ENCODE measurements at regions not wholly inside any gene's neighbourhood (a gene's known extent, or its start where the extent isn't known, plus 50 kb on each side); places are given as distances from the start of the nearest gene placed in this dataset.

DNA sequence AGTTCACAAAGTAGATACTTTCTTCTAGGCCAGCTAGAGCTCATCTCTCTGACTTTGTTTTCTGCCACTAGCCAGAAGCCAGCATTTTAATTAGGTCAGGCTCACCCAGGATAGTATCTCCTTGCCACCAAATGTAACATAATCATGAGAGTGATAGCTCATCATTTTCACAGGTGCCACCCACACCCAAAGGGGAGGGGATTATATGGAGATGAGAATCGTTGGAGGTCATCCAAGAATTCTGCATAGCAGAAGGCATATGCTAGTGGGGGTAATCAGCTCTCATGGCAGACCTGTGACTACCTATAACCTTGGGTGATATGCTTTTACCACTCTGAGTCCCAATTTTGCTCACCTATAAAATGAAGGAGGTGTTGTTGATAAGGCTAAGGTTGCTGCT is 523.0 kb downstream of the METTL15 start:
- Mint-ChIP-seq H3K4me3 (no peak overlapping the region), H3K27ac (no peak overlapping the region), H3K9me3 (peaks cover 0 to 7% (median 0%) of the 10 kb centered on the region in 9 donors), H3K27me3 (peaks cover 0 to 1% (median 0%) of the 10 kb centered on the region in 5 donors), H3K4me1 (no peaks in the 10 kb centered on the region), H3K36me3 (no peaks in the 10 kb centered on the region)
- DNase-seq (no peak), ATAC-seq (no peak)
- POLR2A ChIA-PET: interaction anchor here (0.5 kb wide), 1 partner anchor 919 kb away, joined by 3 read pairs; no protein-coding TSS in a partner anchor

DNA sequence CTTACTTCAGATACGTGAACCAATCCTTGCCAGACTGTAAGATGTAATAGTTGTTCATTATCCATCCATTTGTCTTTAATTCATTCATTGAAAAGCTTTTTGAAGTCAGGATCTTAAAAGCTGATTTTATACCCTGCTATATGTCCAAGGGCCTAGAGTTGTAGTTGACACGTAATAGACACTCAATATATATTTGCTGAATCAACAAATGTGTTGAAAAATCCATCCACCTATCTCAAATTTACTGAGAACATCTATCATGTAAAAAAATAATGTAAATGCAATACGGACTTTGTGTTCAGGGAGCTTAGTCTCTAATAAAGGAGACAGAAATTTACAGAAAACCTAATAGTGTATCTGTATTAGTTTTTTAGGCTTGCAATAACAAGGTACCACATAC is 521.0 kb downstream of the METTL15 start:
- Mint-ChIP-seq H3K36me3 (no peaks in the 10 kb centered on the region), H3K4me3 (no peak overlapping the region), H3K27ac (no peak overlapping the region), H3K27me3 (peaks cover 0 to 1% (median 0%) of the 10 kb centered on the region in 5 donors), H3K9me3 (peaks cover 0 to 7% (median 0%) of the 10 kb centered on the region in 9 donors), H3K4me1 (no peaks in the 10 kb centered on the region)
- POLR2A ChIA-PET: no interaction called here
- ATAC-seq: no peak
- DNase-seq: no peak

DNA sequence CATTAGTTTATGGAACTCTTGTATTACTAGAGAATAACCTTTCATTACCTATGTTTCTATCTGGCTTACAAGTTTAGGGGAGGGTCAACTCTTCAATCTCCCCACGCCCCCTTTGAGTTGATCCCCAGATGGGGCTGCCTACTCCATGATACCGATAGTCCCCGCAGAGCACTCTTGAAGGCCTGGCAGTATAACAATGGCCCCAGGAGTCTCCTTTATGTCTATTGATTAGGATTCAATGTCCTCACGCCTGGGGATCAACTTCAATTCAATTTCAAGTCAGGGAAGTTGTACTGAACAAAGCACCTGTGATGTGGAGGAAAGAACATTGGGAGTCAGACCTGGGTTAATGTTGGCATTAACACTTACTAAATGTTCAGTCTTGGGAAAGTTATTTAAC is 520.2 kb downstream of the METTL15 start:
- no peak for DNase-seq
- Mint-ChIP-seq H3K4me1 (no peaks in the 10 kb centered on the region), H3K9me3 (peaks cover 0 to 7% (median under 1%) of the 10 kb centered on the region in 9 donors), H3K36me3 (no peaks in the 10 kb centered on the region), H3K27ac (no peak overlapping the region), H3K4me3 (no peak overlapping the region), H3K27me3 (peaks cover 0 to 1% (median 0%) of the 10 kb centered on the region in 5 donors)
- POLR2A ChIA-PET: no interaction called here
- no peak for ATAC-seq

DNA sequence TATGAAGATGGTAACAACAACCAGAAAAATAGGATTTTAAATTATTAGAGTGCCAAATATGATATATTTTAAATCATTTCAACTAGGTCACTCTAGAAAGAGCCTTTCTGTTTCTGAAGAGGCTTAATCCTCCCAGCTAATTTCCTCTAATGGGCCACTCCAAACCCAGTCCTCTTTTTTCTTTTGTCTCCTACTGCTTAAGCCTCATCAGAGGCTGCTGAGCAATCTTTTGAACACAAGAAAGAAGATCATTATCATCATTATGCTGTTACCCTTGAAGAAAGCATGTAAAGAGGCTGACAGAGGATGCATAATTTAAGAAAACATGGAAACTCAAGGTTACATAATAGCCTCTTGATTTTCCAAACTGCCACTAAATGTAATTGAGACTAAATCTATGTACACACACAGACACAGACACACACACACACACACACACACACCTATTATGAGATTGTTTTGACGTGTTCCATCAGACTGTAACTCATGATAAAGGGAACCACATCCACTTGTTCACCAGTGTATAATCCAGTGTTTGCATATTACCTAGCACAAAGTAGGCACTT is 519.6 kb downstream of the METTL15 start:
- ATAC-seq: no peak
- no peaks in the 10 kb centered on the region for H3K36me3 Mint-ChIP-seq
- H3K9me3 Mint-ChIP-seq: peaks cover 0 to 7% (median 3%) of the 10 kb centered on the region in 9 donors
- DNase-seq: no peak
- H3K4me1 Mint-ChIP-seq: no peaks in the 10 kb centered on the region
- POLR2A ChIA-PET: no interaction called here
- no peak overlapping the region for H3K4me3 Mint-ChIP-seq
- H3K27me3 Mint-ChIP-seq: no peaks in the 10 kb centered on the region
- no peak overlapping the region for H3K27ac Mint-ChIP-seq

DNA sequence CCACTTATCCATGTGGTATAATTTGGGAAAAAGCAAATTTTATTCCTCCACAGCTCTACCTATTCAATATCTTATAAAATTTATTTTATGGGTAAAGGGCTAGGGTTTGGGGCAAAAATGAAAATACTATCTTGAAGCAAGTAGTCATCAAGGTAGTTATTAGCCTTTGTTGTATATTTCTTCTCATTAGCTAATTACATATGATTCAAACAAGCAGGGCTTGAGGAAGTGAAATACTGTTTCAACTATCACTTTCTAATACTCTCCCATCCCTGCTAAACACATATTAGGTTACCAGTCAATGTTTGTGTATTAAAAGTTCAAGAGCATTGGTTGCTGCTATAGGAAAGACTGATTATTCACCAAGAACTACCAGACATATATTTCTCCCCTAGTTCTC is 517.3 kb downstream of the METTL15 start:
- H3K27me3 Mint-ChIP-seq: peaks cover 0 to 4% (median 0%) of the 10 kb centered on the region in 5 donors
- H3K9me3 Mint-ChIP-seq: peaks cover 0 to 11% (median 4%) of the 10 kb centered on the region in 9 donors
- no peaks in the 10 kb centered on the region for H3K4me1 Mint-ChIP-seq
- no peak overlapping the region for H3K27ac Mint-ChIP-seq
- H3K4me3 Mint-ChIP-seq: no peak overlapping the region
- ATAC-seq (no peak), DNase-seq (no peak)
- H3K36me3 Mint-ChIP-seq: no peaks in the 10 kb centered on the region
- POLR2A ChIA-PET: no interaction called here

DNA sequence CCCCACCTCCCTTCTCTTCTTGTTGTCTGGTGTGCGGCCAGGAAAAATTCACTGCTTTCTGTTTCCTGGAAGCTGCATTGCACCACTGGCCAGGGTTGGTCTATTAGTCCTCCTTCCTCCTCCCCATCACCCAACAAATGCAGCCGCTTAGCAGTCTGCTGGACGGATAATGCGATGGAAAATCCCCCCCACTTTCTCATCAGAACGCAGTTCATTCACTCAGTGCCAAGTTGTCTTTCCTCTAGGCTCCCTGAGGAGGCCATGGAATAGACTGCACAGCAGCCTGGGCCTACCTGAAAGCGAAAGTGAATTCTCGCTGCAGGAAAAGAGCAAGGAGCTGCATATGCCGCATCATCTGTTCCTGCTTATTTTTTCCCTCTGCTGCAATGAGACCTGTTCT is 513.6 kb downstream of the METTL15 start:
- Mint-ChIP-seq H3K36me3 (no peaks in the 10 kb centered on the region), H3K27ac (no peak overlapping the region), H3K4me3 (no peak overlapping the region), H3K27me3 (peaks cover 0 to 7% (median 0%) of the 10 kb centered on the region in 5 donors), H3K4me1 (no peaks in the 10 kb centered on the region), H3K9me3 (peaks cover 0 to 14% (median 4%) of the 10 kb centered on the region in 9 donors)
- no peak for ATAC-seq
- POLR2A ChIA-PET: no interaction called here
- DNase-seq: no peak

DNA sequence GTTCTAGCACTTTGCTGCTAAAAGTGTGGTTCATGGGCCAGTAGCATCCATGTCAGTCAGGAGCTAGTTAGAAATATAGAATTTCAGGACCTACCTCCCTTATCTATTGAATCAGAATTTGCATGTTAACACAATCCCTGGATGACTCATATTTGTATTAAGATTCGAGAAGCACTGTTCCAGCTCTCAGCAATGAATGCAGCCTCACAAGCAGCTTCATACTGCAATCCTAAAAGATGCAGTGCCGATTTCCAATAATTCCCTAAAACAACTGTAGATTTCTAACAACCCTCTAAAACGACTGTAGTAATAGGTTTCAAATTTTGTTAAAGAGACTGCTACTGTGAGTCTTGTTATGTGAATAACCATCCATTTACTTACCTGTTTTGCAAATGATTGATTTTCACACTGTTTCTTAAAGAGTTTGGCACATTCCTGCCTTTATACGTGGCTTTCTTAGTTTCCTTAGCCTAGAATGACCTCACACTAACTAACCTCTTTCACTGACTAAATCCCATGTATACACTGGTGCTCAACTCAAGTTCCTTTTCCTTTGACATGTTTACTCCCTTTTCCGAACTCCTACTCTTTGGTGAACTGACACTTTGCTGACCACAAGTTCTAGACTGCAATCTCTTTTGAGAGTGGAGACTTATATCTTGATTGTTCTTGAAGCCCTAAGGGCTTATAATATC is 511.8 kb downstream of the METTL15 start:
- DNase-seq (no peak), ATAC-seq (no peak)
- Mint-ChIP-seq H3K36me3 (no peaks in the 10 kb centered on the region), H3K9me3 (peaks cover 0 to 20% (median 2%) of the 10 kb centered on the region in 9 donors), H3K4me3 (no peak overlapping the region), H3K4me1 (no peaks in the 10 kb centered on the region), H3K27ac (no peak overlapping the region), H3K27me3 (peaks cover 0 to 10% (median 0%) of the 10 kb centered on the region in 5 donors)
- POLR2A ChIA-PET: no interaction called here

DNA sequence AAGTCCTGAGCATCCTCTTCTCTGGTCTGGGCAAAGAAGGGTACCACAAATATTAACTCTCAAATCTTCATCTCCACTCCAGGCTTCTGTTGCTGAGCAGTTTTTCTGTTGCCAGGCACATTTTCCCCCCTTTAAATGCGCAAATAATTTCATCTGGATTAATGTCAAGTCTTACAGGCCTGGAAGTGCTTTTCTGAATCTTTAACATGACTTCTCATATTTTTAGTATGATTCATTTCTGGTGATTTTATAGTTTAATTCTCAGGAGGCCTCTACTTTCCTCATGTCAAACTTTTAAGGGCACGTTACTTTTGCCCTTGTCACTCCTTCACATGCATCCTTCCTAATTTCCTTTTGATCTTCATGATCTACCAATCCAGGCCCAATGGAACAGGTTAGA is 510.2 kb downstream of the METTL15 start:
- DNase-seq (no peak), ATAC-seq (no peak)
- Mint-ChIP-seq H3K27me3 (peaks cover 0 to 10% (median 0%) of the 10 kb centered on the region in 5 donors), H3K27ac (no peak overlapping the region), H3K4me1 (no peaks in the 10 kb centered on the region), H3K4me3 (no peak overlapping the region), H3K36me3 (no peaks in the 10 kb centered on the region), H3K9me3 (peaks cover 0 to 20% (median 3%) of the 10 kb centered on the region in 9 donors)
- POLR2A ChIA-PET: no interaction called here

DNA sequence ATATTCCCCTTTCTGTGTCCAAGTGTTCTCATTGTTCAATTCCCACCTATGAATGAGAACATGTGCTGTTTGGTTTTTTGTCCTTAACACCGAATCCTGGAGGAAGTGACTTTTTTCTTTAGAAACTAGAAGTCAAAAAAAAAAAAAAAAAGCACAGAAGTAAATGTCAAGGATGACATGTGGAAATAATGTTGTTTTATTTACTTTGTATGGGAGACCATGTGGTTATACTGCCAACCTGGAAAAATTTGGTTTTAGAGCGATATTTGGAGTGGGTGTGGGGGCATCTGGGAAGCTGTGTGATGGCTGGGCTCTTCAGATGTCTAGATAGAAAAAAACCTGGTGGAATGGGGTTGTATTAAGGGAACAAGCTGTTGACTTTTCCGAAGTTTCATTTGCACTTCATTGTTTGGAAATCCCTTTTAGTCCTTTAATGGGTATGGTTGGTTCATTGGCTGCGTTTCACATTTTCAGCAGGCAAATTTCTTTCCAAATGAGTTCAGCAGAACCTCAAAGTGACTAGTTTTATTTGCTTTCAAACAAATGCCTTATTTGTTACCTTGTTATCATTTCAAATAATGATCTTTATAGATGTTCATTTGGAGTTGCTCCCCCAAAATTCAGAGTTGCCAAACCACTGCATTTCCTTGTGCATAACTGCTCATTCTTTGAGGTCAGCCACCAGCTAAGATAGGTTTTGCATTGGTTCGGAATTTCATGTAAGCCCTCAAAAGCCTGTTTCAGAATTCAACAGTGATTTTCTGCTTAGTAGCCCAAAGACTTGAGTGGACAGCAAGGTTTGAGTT is 508.2 kb downstream of the METTL15 start:
- ATAC-seq (no peak), DNase-seq (no peak)
- H3K4me1 Mint-ChIP-seq: no peaks in the 10 kb centered on the region
- H3K4me3 Mint-ChIP-seq: no peak overlapping the region
- peaks cover 0 to 8% (median 0%) of the 10 kb centered on the region in 9 donors for H3K9me3 Mint-ChIP-seq
- no peaks in the 10 kb centered on the region for H3K36me3 Mint-ChIP-seq
- H3K27me3 Mint-ChIP-seq: peaks cover 0 to 6% (median 0%) of the 10 kb centered on the region in 5 donors
- POLR2A ChIA-PET: interaction anchor here (0.7 kb wide), 1 partner anchor 13 kb away, joined by 3 read pairs; no protein-coding TSS in a partner anchor
- H3K27ac Mint-ChIP-seq: no peak overlapping the region

DNA sequence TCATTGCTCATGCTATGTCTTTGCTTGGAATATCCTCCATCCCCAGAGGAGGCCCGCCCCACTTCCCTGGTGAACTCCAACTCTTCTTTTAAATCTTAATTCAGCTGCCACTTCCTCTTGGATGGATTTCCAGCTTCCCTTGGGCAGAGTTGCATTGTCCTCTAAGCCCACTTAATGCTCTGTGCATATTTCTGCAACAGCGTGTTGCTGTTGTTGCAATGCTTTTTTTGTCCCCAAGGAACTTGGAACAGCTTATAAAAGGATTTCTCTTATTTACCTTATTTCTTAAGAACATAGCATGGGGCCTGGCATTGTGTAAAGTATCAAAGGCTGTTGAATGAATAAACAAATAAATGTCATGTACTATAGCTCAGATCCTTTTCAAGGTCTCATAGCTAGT is 507.4 kb downstream of the METTL15 start:
- POLR2A ChIA-PET: interaction anchor here (0.7 kb wide), 1 partner anchor 14 kb away, joined by 3 read pairs; no protein-coding TSS in a partner anchor
- H3K4me1 Mint-ChIP-seq: no peaks in the 10 kb centered on the region
- peaks cover 0 to 6% (median 0%) of the 10 kb centered on the region in 5 donors for H3K27me3 Mint-ChIP-seq
- H3K9me3 Mint-ChIP-seq: peaks cover 0 to 8% (median 0%) of the 10 kb centered on the region in 9 donors
- H3K36me3 Mint-ChIP-seq: no peaks in the 10 kb centered on the region
- DNase-seq (no peak), ATAC-seq (no peak)
- H3K4me3 Mint-ChIP-seq: no peak overlapping the region
- no peak overlapping the region for H3K27ac Mint-ChIP-seq

DNA sequence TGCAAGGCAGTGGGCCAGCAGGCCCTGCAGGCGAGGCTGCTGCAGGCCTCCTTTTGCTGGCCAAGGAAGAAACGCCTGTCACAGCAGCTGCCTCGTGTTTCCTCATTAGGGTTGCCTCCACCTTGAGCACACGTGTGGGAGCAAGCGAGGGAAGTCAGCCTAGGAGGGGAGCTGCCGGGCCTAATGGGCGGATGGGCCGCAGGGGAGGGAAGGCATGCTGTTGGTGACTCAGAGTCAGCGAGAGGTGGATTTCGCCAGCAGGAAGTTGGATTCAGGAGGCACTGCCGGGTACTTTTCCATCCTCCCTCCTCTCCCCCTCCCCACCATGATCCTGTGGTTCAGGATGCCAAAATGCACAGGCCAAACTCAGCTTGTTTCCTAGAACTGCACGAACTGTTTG is 498.7 kb downstream of the METTL15 start:
- no peak for DNase-seq
- no peak overlapping the region for H3K4me3 Mint-ChIP-seq
- no peak for ATAC-seq
- no peak overlapping the region for H3K27ac Mint-ChIP-seq
- H3K4me1 Mint-ChIP-seq: no peaks in the 10 kb centered on the region
- peaks cover 0 to 19% (median 3%) of the 10 kb centered on the region in 5 donors for H3K27me3 Mint-ChIP-seq
- POLR2A ChIA-PET: no interaction called here
- peaks cover 0 to 21% (median 3%) of the 10 kb centered on the region in 9 donors for H3K9me3 Mint-ChIP-seq
- H3K36me3 Mint-ChIP-seq: no peaks in the 10 kb centered on the region

DNA sequence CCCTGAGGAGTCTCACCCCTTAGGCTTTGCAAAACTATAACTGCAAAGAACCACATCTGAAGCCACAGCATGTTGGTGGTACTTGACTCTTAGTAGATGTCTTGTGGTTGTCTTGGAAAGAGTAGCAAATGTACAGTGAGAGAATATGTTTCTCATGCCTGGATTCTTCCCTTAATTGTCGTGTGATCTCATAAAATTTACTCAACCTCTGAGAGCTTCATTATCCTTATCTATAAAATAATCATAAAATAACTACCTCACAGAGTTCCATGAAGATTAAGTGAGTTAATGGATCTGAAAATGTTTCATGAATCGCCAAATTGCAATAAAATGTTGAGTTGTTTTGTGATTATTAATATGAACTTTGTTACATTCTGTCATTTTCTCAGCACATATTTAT is 491.5 kb downstream of the METTL15 start:
- Mint-ChIP-seq H3K9me3 (peaks cover 0 to 22% (median 2%) of the 10 kb centered on the region in 9 donors), H3K27ac (no peak overlapping the region), H3K4me3 (no peak overlapping the region), H3K36me3 (no peaks in the 10 kb centered on the region), H3K4me1 (no peaks in the 10 kb centered on the region), H3K27me3 (peaks cover 0 to 9% (median 0%) of the 10 kb centered on the region in 5 donors)
- no peak for ATAC-seq
- no peak for DNase-seq
- POLR2A ChIA-PET: no interaction called here

DNA sequence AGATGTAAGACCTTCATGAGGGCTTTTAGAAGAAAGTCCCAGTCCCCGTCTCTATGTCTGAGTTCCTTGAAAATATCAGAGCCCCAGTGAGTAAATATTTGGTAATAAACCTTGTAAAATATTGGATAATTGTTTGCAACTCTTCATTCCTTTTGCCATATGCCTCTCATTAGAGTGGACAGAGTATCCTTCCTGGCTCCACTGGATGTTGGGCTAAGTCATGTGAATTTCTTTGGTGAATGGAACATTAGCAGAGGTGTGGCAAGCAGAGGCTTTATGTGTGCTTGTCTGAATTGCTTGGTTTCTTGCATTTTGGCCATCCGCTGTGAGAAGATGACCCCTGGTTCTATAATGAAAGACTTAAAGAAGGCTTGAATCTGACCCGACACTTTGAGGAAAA is 490.3 kb downstream of the METTL15 start:
- Mint-ChIP-seq H3K4me3 (no peak overlapping the region), H3K27me3 (peaks cover 0 to 14% (median 0%) of the 10 kb centered on the region in 5 donors), H3K36me3 (no peaks in the 10 kb centered on the region), H3K4me1 (no peaks in the 10 kb centered on the region), H3K27ac (no peak overlapping the region), H3K9me3 (peaks cover 0 to 21% (median 2%) of the 10 kb centered on the region in 9 donors)
- ATAC-seq (no peak), DNase-seq (no peak)
- POLR2A ChIA-PET: no interaction called here
